Umbilical cord (tissue), 1 donor: ENCODE measurements at regions not wholly inside any gene's neighbourhood (a gene's known extent, or its start where the extent isn't known, plus 50 kb on each side); places are given as distances from the start of the nearest gene placed in this dataset.
"Not testable (repeated sequence)": the region's sequence is repeated elsewhere in the genome, so short reads cannot be mapped to it uniquely, and the experiment has no call there.

Experiments used
- DNase-seq: peaks from one replicate; pipeline ENCODE4 v3.0.0-alpha.2; 2015; ENCODE audit warnings: low spot score

DNA sequence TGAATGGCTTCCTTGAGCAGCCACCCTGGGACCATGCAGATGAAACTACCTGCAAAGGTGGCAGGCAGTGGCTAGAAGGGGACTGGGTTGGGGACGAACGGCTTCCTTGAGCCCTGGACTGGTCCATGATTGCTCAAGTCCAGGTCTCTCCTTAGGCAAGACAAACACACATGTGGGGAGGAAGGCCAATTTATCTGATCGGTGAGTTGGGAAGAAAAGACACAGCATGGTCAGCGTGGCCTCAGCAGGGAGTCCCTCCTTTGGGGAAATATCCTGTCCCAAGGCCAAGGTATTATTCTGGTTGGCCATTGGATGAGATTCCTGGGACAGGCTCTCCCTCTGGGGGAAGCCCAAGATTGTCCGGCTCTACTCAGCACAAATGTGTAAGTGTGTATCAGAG lies 116.3 kb upstream of the ERG start:
- DNase-seq = no peak

GRCh38 chr21:38619480-38619879 lies 121.2 kb upstream of the ERG start:
- no peak for DNase-seq

GRCh38 chr21:38619992-38620479 lies 121.8 kb upstream of the ERG start:
- DNase-seq = peak; percentile 35

- no peak for DNase-seq
These were observed 122.9 kb upstream of the ERG start for GRCh38 chr21:38621132-38621531.

DNA sequence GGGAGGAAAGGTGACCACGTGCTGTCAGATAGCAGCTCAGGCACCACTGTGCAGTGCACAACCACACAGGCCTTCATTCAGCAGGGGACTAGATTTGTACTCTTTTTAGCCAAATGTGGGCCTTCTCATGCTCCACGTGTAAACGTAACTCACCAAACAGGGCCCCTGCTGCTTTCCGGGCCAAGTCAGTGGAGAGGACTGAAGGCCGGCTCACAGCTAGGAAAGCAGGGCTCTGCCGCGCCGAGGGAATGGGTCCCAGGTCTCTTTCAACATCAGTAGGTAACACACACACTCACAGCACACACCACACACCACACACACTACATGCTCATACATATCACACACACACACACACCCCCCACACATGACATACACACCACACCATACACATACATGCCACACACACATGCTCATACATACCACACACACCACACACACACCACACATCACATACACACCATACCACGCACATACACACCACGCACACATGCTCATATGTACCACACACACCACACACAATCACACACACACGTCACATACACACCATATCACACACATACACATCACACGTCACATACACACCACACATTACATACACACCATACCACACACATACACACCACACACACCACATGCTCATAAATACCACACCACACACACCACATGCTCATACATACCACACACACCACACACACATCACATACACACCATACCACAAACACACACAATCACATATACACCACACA lies 124.0 kb upstream of the ERG start:
- DNase-seq = no peak

DNA sequence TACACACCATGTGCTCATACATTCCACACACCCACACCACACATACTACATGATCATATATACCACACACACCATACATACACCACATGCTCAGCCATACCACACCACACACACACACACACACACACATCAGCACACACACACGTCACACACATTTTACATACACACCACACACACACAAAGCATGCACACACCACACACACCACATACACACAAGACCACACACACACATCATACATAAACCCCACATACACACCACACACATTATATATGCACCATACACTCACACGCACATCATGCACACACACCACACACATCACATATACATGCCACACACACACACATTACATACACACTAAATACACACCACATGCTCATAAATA lies 124.5 kb upstream of the ERG start:
- DNase-seq = no peak

- DNase-seq = no peak
These were observed 125.3 kb upstream of the ERG start for GRCh38 chr21:38623552-38623951.

- DNase-seq = no peak
These were observed 126.7 kb upstream of the ERG start for GRCh38 chr21:38625000-38625399.

DNA sequence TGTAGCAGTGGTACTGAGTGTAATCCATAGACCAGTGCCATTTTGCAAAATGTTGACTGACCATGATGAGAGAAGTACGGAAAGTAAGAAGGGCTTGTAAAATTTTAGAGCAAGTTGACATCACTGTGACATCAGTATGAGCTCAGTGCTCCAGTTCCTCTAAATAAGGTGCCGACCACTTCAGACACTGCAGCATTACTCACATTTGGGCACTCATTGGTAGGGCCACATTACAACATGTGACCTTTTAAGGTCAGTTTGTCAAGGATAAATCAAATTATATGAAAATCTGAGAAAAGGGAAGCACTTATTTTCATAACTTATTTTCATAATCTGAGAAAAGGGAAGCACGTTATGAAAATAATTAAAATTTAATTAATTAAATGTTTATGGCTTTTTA lies 128.0 kb upstream of the ERG start:
- DNase-seq = no peak

- no peak for DNase-seq
These were observed 130.1 kb upstream of the ERG start for GRCh38 chr21:38628349-38628748.

DNA sequence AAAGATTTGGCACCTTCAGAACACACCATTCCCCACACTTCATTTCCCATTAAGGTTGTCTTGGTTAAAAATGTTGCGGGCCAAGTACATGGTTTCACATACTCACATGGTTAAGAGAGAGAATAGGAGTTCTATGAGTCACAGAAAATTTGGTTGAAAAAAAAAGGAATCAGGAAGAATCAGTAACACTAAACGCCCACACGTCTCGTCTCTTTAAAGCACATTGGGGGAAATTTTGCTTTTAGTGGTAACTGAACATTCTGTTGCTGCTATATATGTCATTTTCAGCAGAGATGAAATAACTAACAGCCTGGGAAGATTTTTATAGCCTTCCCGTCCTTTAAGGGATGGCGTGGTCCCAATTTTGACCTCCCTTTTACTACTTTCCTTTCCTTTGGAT lies 132.9 kb upstream of the ERG start:
- DNase-seq = peak; percentile 29

GRCh38 chr21:38631676-38632075 lies 133.4 kb upstream of the ERG start:
- DNase-seq = no peak

DNA sequence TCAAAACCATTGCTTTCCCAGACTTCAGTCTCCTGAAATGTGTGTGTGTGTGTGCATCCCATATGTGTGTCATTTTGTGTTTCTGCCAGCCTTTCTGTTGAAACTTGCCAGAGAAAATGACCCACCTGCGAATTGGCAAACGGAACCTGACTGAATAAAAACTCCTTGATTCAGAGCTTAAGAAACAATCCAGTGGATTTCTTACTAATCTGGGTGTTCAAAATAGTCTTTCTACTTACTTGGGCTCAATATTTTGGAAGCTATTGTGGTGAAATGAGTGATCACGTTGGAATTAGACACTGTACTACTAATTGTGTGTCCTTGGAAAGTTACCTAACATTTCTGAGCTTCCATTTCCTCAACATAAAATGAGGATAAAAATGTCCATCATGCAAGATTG lies 138.9 kb upstream of the ERG start:
- DNase-seq = no peak

- no peak for DNase-seq
These were observed 141.5 kb upstream of the ERG start for GRCh38 chr21:38639571-38640354.

DNA sequence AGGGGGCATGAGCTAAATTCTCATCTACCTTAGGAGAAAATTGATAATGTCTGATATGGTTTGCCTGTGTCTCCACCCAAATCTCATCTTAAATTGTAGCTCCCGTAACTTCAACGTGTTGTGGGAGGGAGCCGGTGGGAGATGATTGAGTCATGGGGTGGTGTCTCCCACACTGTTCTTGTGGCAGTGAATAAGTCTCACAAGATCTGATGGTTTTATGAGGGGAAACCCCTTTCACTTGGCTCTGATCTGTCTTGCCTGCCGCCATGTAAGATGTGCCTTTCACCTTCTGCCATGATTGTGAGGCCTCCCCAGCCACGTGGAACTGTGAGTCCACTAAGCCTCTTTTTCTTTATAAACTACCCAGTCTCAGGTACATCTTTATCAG lies 142.1 kb upstream of the ERG start:
- DNase-seq = not testable (repeated sequence)

- DNase-seq = no peak
These were observed 145.2 kb upstream of the ERG start for GRCh38 chr21:38643404-38644023.

GRCh38 chr21:38645282-38645681 lies 147.0 kb upstream of the ERG start:
- DNase-seq = peak; percentile 36

GRCh38 chr21:38646213-38646837 lies 148.0 kb upstream of the ERG start:
- DNase-seq = peak; percentile 63

DNA sequence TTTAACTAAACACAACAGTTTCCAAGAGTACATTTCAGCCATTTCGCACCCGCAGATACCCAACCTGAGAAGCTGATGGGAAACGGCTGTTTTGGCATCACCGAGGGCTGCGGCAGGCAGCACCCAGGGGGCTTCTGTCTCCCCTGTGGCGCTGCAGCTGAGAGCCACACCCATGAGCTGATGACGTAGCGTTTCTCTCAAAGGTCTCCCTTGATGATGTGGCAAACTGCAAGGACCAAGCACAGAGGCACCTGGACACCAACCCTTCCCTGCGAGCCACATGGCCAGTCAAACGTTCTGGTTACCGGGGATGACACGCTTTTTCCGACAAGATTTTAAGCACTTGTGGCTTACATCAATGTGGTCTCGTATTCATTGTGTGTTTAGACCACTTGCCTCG lies 150.8 kb upstream of the ERG start:
- DNase-seq = no peak

DNA sequence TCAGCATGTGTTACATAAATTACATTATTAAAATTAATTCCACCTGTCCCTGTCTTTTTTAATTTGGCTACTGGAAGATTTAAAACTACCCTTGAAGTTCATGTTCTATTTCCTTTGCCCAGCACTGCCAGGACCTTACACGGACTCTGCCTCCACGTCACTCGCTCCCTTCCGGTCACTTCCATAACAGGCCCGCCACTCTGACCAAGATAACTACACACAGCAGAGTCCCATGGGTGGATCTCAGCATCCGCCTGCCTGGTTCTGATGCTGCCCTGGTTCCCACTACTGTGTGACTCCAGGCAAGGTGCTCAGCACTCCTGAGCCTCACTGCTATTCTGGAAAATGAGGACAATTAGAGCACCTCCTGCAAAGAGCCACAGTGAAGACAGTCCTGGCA lies 153.3 kb upstream of the ERG start:
- DNase-seq = no peak

DNA sequence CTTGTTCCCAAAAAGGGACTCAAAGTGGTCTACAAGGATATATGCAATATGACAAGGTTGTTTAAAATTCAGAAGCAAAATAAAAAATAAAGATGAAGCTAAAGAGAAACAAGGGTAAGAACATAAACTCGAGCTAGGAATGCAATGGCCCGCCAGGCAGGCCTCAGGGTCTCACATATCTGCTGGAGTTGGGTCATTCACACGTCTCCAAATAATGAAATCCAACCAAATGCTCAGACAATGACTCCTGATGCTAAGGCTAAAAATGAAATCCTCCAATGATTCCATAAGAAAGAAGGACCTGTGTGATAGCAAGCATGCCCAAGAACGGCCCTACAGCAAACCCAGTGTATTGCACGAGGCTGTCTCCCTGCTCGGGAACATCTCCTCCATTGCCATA lies 153.3 kb upstream of the ETS2 start:
- no peak for DNase-seq

DNA sequence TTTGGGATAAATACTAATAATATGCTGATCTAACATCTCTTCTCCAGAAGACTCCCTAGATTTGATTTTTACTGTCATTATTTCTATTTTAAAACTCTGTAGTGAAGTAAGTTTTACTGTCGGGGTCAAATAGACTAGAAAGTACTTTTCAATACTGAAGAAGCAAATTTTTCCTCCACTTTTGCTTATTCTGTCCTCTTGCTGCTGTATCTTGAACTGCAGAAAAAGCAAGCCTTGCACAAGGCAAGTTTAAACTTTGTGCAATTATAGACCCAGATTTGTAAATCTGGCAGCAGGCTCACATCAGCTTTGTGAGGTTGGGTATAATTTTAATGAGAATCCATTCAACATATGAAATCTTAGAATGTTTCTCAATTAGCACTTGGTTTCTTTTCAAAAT lies 151.1 kb upstream of the ETS2 start:
- DNase-seq = no peak
